ENCODE measurements at regions not wholly inside any gene's neighbourhood (a gene's known extent, or its start where the extent isn't known, plus 50 kb on each side); places are given as distances from the start of the nearest gene placed in this dataset.

GRCh38 chr4:126265888-126266287 lies 951.1 kb downstream of the FAT4 start:
- intact Hi-C loops (cut with micrococcal nuclease), result no loop called here
- Histone ChIP-seq H3K36me3 (replicated peaks in 1 of 2; ENCODE audit: control extremely low read depth in 1 of 2, control insufficient read depth in 1 of 2, extremely low read depth in 1 of 2, insufficient read depth in 2 of 2, low read length in 1 of 2) (no peaks in the 10 kb centered on the region), H3K4me1 (ENCODE audit: control insufficient read depth in 2 of 2, insufficient read depth in 2 of 2, low read length in 2 of 2) (no peaks in the 10 kb centered on the region), H3K9ac (ENCODE audit: low read length) (no peak overlapping the region), H3K4me2 (replicated peaks; ENCODE audit: low read depth, low read length, poor library complexity, severe bottlenecking) (no peak overlapping the region), H2AFZ (ENCODE audit: insufficient read depth, low read depth, low read length, poor library complexity, severe bottlenecking) (no peak overlapping the region), H3K79me2 (ENCODE audit: control insufficient read depth, insufficient read depth, low read length) (no peaks in the 10 kb centered on the region), H4K20me1 (ENCODE audit: control insufficient read depth, insufficient read depth, low read length, poor library complexity, severe bottlenecking) (no peaks in the 10 kb centered on the region), H3K27me3 (replicated peaks in 1 of 4; ENCODE audit: control extremely low read depth in 1 of 4, control insufficient read depth in 3 of 4, insufficient read depth in 4 of 4, low read length in 3 of 4) (no peaks in the 10 kb centered on the region), H3K4me3 (ENCODE audit: control extremely low read depth in 1 of 5, extremely low read depth in 1 of 5, insufficient read depth in 1 of 5, low read depth in 2 of 5, low read length in 4 of 5) (no peak overlapping the region), H3K27ac (ENCODE audit: low read length in 2 of 2) (no peak overlapping the region), H3K9me3 (ENCODE audit: control extremely low read depth in 1 of 3, control insufficient read depth in 2 of 3, insufficient read depth in 1 of 3, low read length in 2 of 3) (no peaks in the 10 kb centered on the region)
- POLR2A ChIA-PET, result no interaction called here
- no peaks in the 10 kb centered on the region for H3K9me3 Mint-ChIP-seq (ENCODE audit: insufficient read depth)
- no peaks in the 10 kb centered on the region for H3K27me3 Mint-ChIP-seq
- ATAC-seq (ENCODE audit: low read depth) (no peak), DNase-seq (no peak)
- H3K4me3 Mint-ChIP-seq, result no peak overlapping the region
- CTCF ChIA-PET, result no interaction called here
- TF ChIP-seq CTCF (IDR thresholded peaks at IDR 0.05) (no peak), EZH2 (IDR thresholded peaks at IDR 0.05; ENCODE audit: borderline replicate concordance, insufficient read depth, low read depth, low read length, poor library complexity, severe bottlenecking) (no peak)
- no peak overlapping the region for H3K27ac Mint-ChIP-seq
- no peaks in the 10 kb centered on the region for H3K4me1 Mint-ChIP-seq

GRCh38 chr4:126267689-126268088 lies 952.9 kb downstream of the FAT4 start:
- Histone ChIP-seq H3K36me3 (replicated peaks in 1 of 2; ENCODE audit: control extremely low read depth in 1 of 2, control insufficient read depth in 1 of 2, extremely low read depth in 1 of 2, insufficient read depth in 2 of 2, low read length in 1 of 2) (no peaks in the 10 kb centered on the region), H3K27ac (ENCODE audit: low read length in 2 of 2) (no peak overlapping the region), H2AFZ (ENCODE audit: insufficient read depth, low read depth, low read length, poor library complexity, severe bottlenecking) (no peak overlapping the region), H3K4me3 (ENCODE audit: control extremely low read depth in 1 of 5, extremely low read depth in 1 of 5, insufficient read depth in 1 of 5, low read depth in 2 of 5, low read length in 4 of 5) (no peak overlapping the region), H3K79me2 (ENCODE audit: control insufficient read depth, insufficient read depth, low read length) (no peaks in the 10 kb centered on the region), H3K9ac (ENCODE audit: low read length) (no peak overlapping the region), H4K20me1 (ENCODE audit: control insufficient read depth, insufficient read depth, low read length, poor library complexity, severe bottlenecking) (no peaks in the 10 kb centered on the region), H3K27me3 (replicated peaks in 1 of 4; ENCODE audit: control extremely low read depth in 1 of 4, control insufficient read depth in 3 of 4, insufficient read depth in 4 of 4, low read length in 3 of 4) (no peaks in the 10 kb centered on the region), H3K4me2 (replicated peaks; ENCODE audit: low read depth, low read length, poor library complexity, severe bottlenecking) (no peak overlapping the region), H3K9me3 (ENCODE audit: control extremely low read depth in 1 of 3, control insufficient read depth in 2 of 3, insufficient read depth in 1 of 3, low read length in 2 of 3) (no peaks in the 10 kb centered on the region), H3K4me1 (ENCODE audit: control insufficient read depth in 2 of 2, insufficient read depth in 2 of 2, low read length in 2 of 2) (no peaks in the 10 kb centered on the region)
- ATAC-seq (ENCODE audit: low read depth), result no peak
- H3K4me1 Mint-ChIP-seq, result no peaks in the 10 kb centered on the region
- H3K27ac Mint-ChIP-seq, result no peak overlapping the region
- POLR2A ChIA-PET, result no interaction called here
- TF ChIP-seq CTCF (IDR thresholded peaks at IDR 0.05) (no peak), EZH2 (IDR thresholded peaks at IDR 0.05; ENCODE audit: borderline replicate concordance, insufficient read depth, low read depth, low read length, poor library complexity, severe bottlenecking) (no peak)
- DNase-seq, result no peak
- intact Hi-C loops (cut with micrococcal nuclease), result no loop called here
- CTCF ChIA-PET, result no interaction called here
- no peak overlapping the region for H3K4me3 Mint-ChIP-seq
- peaks cover 3% of the 10 kb centered on the region for H3K9me3 Mint-ChIP-seq (ENCODE audit: insufficient read depth)
- no peaks in the 10 kb centered on the region for H3K27me3 Mint-ChIP-seq
- no CpG with 5 or more reads among the region's 1 CpG for WGBS (ENCODE audit: insufficient coverage)

Measured in B cell (primary cell).